ENCODE measurements at regions not wholly inside any gene's neighbourhood (a gene's known extent, or its start where the extent isn't known, plus 50 kb on each side); places are given as distances from the start of the nearest gene placed in this dataset.

DNA sequence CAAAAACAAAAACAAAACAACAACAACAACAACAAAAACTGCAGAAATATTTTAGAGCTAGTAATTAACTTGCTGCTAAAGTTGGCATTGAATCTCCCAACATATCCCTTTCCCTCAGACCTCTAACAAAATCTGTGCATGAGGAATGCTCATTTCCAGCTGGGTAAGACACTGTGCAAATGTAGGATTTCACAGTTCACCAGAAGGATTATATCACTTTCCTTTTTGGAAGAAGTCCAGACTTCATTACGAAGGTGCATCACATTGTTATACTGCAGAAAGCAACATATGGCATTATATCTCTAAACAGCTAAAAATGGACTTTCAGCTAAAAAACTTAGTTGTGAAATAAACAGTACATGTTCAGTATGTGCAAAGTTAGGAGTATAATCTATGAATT is 341.8 kb downstream of the FSCB start:
- Histone ChIP-seq H3K4me3 (replicated peaks in 1 of 3; ENCODE audit: insufficient read depth in 1 of 3, low read depth in 2 of 3, low read length in 3 of 3) (no peak overlapping the region), H3K27ac (ENCODE audit: extremely low read length, insufficient read depth, low read length) (no peak overlapping the region), H3K79me2 (ENCODE audit: insufficient read depth, low read length) (no peaks in the 10 kb centered on the region), H3K4me1 (ENCODE audit: insufficient read depth, low read length) (peaks cover 10% of the 10 kb centered on the region), H3K36me3 (replicated peaks in 1 of 2; ENCODE audit: control insufficient read depth in 1 of 2, insufficient read depth in 2 of 2, low read length in 2 of 2) (no peaks in the 10 kb centered on the region), H2AFZ (ENCODE audit: low read length) (no peak overlapping the region), H3K4me2 (ENCODE audit: low read depth, low read length) (no peak overlapping the region), H3K9me3 (ENCODE audit: low read length) (no peaks in the 10 kb centered on the region), H3K9ac (ENCODE audit: insufficient read depth, low read depth, low read length) (no peak overlapping the region), H4K20me1 (ENCODE audit: insufficient read depth, low read length) (no peaks in the 10 kb centered on the region), H3K27me3 (ENCODE audit: control insufficient read depth in 1 of 2, insufficient read depth in 2 of 2, low read length in 2 of 2) (no peaks in the 10 kb centered on the region)
- ATAC-seq, result no peak
- no peak for DNase-seq (ENCODE audit: low spot score)
- POLR2A ChIA-PET, result no interaction called here
- CTCF ChIA-PET (ENCODE audit: low intra/inter-chr PET ratio, low total read pairs), result no interaction called here
- in situ Hi-C loops (cut with HindIII; ENCODE audit: extremely low pct_ligation_motif_present, low pct_unique_long_range_greater_than_20kb), result no loop called here
- 5% methylated on average over 1 of the region's 1 CpG for WGBS (ENCODE audit: low lambda C conversion rate)
- BruUV-seq (replicated peaks), result no TSS peak
- intact Hi-C loops (cut with micrococcal nuclease; ENCODE audit: unreplicated experiment), result no loop called here
- FAIRE-seq, result no peak
- TF ChIP-seq, protein P1, sequence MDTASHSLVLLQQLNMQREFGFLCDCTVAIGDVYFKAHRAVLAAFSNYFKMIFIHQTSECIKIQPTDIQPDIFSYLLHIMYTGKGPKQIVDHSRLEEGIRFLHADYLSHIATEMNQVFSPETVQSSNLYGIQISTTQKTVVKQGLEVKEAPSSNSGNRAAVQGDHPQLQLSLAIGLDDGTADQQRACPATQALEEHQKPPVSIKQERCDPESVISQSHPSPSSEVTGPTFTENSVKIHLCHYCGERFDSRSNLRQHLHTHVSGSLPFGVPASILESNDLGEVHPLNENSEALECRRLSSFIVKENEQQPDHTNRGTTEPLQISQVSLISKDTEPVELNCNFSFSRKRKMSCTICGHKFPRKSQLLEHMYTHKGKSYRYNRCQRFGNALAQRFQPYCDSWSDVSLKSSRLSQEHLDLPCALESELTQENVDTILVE (CRISPR knock-in tag; IDR thresholded peaks at IDR 0.05), result no peak
- TF ChIP-seq, protein P2, sequence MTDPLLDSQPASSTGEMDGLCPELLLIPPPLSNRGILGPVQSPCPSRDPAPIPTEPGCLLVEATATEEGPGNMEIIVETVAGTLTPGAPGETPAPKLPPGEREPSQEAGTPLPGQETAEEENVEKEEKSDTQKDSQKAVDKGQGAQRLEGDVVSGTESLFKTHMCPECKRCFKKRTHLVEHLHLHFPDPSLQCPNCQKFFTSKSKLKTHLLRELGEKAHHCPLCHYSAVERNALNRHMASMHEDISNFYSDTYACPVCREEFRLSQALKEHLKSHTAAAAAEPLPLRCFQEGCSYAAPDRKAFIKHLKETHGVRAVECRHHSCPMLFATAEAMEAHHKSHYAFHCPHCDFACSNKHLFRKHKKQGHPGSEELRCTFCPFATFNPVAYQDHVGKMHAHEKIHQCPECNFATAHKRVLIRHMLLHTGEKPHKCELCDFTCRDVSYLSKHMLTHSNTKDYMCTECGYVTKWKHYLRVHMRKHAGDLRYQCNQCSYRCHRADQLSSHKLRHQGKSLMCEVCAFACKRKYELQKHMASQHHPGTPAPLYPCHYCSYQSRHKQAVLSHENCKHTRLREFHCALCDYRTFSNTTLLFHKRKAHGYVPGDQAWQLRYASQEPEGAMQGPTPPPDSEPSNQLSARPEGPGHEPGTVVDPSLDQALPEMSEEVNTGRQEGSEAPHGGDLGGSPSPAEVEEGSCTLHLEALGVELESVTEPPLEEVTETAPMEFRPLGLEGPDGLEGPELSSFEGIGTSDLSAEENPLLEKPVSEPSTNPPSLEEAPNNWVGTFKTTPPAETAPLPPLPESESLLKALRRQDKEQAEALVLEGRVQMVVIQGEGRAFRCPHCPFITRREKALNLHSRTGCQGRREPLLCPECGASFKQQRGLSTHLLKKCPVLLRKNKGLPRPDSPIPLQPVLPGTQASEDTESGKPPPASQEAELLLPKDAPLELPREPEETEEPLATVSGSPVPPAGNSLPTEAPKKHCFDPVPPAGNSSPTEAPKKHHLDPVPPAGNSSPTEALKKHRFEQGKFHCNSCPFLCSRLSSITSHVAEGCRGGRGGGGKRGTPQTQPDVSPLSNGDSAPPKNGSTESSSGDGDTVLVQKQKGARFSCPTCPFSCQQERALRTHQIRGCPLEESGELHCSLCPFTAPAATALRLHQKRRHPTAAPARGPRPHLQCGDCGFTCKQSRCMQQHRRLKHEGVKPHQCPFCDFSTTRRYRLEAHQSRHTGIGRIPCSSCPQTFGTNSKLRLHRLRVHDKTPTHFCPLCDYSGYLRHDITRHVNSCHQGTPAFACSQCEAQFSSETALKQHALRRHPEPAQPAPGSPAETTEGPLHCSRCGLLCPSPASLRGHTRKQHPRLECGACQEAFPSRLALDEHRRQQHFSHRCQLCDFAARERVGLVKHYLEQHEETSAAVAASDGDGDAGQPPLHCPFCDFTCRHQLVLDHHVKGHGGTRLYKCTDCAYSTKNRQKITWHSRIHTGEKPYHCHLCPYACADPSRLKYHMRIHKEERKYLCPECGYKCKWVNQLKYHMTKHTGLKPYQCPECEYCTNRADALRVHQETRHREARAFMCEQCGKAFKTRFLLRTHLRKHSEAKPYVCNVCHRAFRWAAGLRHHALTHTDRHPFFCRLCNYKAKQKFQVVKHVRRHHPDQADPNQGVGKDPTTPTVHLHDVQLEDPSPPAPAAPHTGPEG (CRISPR knock-in tag; IDR thresholded peaks at IDR 0.05), result no peak
- TF ChIP-seq, protein P3, sequence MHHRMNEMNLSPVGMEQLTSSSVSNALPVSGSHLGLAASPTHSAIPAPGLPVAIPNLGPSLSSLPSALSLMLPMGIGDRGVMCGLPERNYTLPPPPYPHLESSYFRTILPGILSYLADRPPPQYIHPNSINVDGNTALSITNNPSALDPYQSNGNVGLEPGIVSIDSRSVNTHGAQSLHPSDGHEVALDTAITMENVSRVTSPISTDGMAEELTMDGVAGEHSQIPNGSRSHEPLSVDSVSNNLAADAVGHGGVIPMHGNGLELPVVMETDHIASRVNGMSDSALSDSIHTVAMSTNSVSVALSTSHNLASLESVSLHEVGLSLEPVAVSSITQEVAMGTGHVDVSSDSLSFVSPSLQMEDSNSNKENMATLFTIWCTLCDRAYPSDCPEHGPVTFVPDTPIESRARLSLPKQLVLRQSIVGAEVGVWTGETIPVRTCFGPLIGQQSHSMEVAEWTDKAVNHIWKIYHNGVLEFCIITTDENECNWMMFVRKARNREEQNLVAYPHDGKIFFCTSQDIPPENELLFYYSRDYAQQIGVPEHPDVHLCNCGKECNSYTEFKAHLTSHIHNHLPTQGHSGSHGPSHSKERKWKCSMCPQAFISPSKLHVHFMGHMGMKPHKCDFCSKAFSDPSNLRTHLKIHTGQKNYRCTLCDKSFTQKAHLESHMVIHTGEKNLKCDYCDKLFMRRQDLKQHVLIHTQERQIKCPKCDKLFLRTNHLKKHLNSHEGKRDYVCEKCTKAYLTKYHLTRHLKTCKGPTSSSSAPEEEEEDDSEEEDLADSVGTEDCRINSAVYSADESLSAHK (CRISPR knock-in tag; IDR thresholded peaks at IDR 0.05; ENCODE audit: borderline replicate concordance), result no peak
- no peak for TF ChIP-seq ZNF430 (CRISPR knock-in tag; IDR thresholded peaks at IDR 0.05)
- TF ChIP-seq EEA1 (CRISPR knock-in tag; IDR thresholded peaks at IDR 0.05; ENCODE audit: borderline replicate concordance), result no peak
- TF ChIP-seq TAF1 (CRISPR knock-in tag; IDR thresholded peaks at IDR 0.05), result no peak
- TF ChIP-seq, protein P4, sequence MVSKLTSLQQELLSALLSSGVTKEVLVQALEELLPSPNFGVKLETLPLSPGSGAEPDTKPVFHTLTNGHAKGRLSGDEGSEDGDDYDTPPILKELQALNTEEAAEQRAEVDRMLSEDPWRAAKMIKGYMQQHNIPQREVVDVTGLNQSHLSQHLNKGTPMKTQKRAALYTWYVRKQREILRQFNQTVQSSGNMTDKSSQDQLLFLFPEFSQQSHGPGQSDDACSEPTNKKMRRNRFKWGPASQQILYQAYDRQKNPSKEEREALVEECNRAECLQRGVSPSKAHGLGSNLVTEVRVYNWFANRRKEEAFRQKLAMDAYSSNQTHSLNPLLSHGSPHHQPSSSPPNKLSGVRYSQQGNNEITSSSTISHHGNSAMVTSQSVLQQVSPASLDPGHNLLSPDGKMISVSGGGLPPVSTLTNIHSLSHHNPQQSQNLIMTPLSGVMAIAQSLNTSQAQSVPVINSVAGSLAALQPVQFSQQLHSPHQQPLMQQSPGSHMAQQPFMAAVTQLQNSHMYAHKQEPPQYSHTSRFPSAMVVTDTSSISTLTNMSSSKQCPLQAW (CRISPR knock-in tag; IDR thresholded peaks at IDR 0.05), result no peak
- TF ChIP-seq, protein P5, sequence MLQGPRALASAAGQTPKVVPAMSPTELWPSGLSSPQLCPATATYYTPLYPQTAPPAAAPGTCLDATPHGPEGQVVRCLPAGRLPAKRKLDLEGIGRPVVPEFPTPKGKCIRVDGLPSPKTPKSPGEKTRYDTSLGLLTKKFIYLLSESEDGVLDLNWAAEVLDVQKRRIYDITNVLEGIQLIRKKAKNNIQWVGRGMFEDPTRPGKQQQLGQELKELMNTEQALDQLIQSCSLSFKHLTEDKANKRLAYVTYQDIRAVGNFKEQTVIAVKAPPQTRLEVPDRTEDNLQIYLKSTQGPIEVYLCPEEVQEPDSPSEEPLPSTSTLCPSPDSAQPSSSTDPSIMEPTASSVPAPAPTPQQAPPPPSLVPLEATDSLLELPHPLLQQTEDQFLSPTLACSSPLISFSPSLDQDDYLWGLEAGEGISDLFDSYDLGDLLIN (CRISPR knock-in tag; IDR thresholded peaks at IDR 0.05; ENCODE audit: borderline replicate concordance), result no peak
- no peak for TF ChIP-seq HOXA7 (CRISPR knock-in tag; IDR thresholded peaks at IDR 0.05)
- TF ChIP-seq, protein P6, sequence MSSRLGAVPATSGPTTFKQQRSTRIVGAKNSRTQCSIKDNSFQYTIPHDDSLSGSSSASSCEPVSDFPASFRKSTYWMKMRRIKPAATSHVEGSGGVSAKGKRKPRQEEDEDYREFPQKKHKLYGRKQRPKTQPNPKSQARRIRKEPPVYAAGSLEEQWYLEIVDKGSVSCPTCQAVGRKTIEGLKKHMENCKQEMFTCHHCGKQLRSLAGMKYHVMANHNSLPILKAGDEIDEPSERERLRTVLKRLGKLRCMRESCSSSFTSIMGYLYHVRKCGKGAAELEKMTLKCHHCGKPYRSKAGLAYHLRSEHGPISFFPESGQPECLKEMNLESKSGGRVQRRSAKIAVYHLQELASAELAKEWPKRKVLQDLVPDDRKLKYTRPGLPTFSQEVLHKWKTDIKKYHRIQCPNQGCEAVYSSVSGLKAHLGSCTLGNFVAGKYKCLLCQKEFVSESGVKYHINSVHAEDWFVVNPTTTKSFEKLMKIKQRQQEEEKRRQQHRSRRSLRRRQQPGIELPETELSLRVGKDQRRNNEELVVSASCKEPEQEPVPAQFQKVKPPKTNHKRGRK (CRISPR knock-in tag; IDR thresholded peaks at IDR 0.05), result no peak
